DND-41 (cell line): ENCODE measurements at regions not wholly inside any gene's neighbourhood (a gene's known extent, or its start where the extent isn't known, plus 50 kb on each side); places are given as distances from the start of the nearest gene placed in this dataset.

Experiments
- CTCF ChIP-seq: IDR thresholded peaks from 2 replicates; pipeline ENCODE4 v1.5.1; 2012; ENCODE audit warnings: borderline replicate concordance, low read length, moderate library complexity, mild to moderate bottlenecking; ENCODE audit not compliant: poor library complexity, severe bottlenecking; ENCODE audit errors: extremely low read depth
- EZH2 ChIP-seq: IDR thresholded peaks from 3 replicates; pipeline ENCODE4 v1.6.1; 2012; ENCODE audit warnings: borderline replicate concordance, low read depth, mild to moderate bottlenecking, moderate library complexity, low read length, inconsistent platforms; ENCODE audit not compliant: severe bottlenecking

DNA sequence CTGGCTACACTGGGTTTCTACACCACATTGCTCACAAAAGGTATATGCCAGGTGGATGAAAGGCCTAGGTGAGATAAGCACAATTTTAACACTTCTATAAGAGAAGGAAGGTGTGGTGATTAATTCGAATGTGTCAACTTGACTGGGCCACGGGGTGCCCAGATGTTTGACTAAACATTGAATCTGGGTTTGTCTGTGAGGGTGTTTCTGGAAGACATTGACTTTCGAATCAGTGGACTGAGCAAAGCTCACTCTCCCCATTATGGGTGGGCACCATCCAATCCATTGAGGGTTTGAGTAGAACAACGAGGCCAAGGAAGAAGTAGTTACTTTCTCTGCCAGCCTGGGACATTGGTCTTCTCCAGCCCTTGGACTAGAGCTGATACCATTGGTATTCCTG is 78.2 kb upstream of the COL5A1 start:
- no peak for TF ChIP-seq CTCF
- no peak for TF ChIP-seq EZH2
